GM12878 (cell line): ENCODE measurements at regions not wholly inside any gene's neighbourhood (a gene's known extent, or its start where the extent isn't known, plus 50 kb on each side); places are given as distances from the start of the nearest gene placed in this dataset.

Source experiments
- ATAC-seq: fragments of 200-7000 bp; cut with Tn5 transposase; 3 replicates; pipeline ENCODE4 v1.9.1; 2020; ENCODE audit warnings: mild to moderate bottlenecking, moderate library complexity
- BruUV-seq: library from RNA; stranded (reverse); fragments of 400-500 nt; replicated peaks from 2 replicates; lab custom pipeline; 2021; lab: Mats Ljungman, UMichigan
- CTCF ChIA-PET: fragments of 300-600 bp; sonication (Branson Sonifier 250); formaldehyde crosslinking; extraction: SDS; loops from one replicate; lab custom pipeline; 2021; ENCODE audit warnings: inconsistent platforms; lab: Yijun Ruan, JAX
- POLR2A ChIA-PET: fragments of 350-600 bp; formaldehyde crosslinking; extraction: SDS; loops from one replicate; lab custom pipeline; 2021; ENCODE audit warnings: inconsistent platforms; lab: Charles Lee
- RAD21 ChIA-PET: fragments of 300-600 bp; sonication (Branson Sonifier 250); formaldehyde crosslinking; loops from one replicate; lab custom pipeline; 2023; ENCODE audit warnings: antibody characterized with exemption; ENCODE audit not compliant: unreplicated experiment; lab: Charles Lee
- SMC1A ChIA-PET: fragments of 300-600 bp; sonication (Branson Sonifier 250); formaldehyde crosslinking; loops from one replicate; lab custom pipeline; 2023; ENCODE audit not compliant: unreplicated experiment, uncharacterized antibody; lab: Charles Lee
- DNase-seq: peaks from one replicate; pipeline ENCODE4 v3.0.0-alpha.2; 2011; ENCODE audit warnings: low read depth, low spot score
- FAIRE-seq: peaks from 3 replicates; lab custom pipeline; 2011; peaks lifted over from hg19 to GRCh38; lab: Jason Lieb, UNC
- H2AFZ ChIP-seq: 2 replicates; pipeline ENCODE4 v1.6.0; 2011; ENCODE audit warnings: low read depth, low read length, control low read depth; ENCODE audit not compliant: control insufficient read depth
- H3K27ac ChIP-seq: 2 replicates; pipeline ENCODE4 v1.5.1; 2011; ENCODE audit warnings: control low read depth; ENCODE audit not compliant: control insufficient read depth, insufficient read depth
- H3K27me3 ChIP-seq, 2 experiments: replicated peaks in 1 of 2; 2 replicates each; pipeline versions ENCODE4 v1.6.0 to v1.6.1; 2011; ENCODE audit warnings: low read length in 1 of 2; ENCODE audit not compliant: control insufficient read depth in 2 of 2, insufficient read depth in 2 of 2
- H3K36me3 ChIP-seq, 2 experiments: 2 replicates each; pipeline ENCODE4 v1.5.1; 2011; ENCODE audit warnings: low read length in 1 of 2; ENCODE audit not compliant: control insufficient read depth in 2 of 2, insufficient read depth in 2 of 2
- H3K4me1 ChIP-seq: 2 replicates; pipeline ENCODE4 v1.6.1; 2011; ENCODE audit warnings: mild to moderate bottlenecking, low read length, moderate library complexity, mixed read lengths; ENCODE audit not compliant: control insufficient read depth, insufficient read depth
- H3K4me2 ChIP-seq: 2 replicates; pipeline ENCODE4 v1.6.0; 2011; ENCODE audit warnings: control low read depth; ENCODE audit not compliant: control insufficient read depth, insufficient read depth
- H3K4me3 ChIP-seq: fragments of 200-600 bp; sonication (generic); 2 replicates; pipeline ENCODE4 v1.5.1; 2016
- H3K79me2 ChIP-seq: 2 replicates; pipeline ENCODE4 v1.6.0; 2011; ENCODE audit warnings: low read length; ENCODE audit not compliant: control insufficient read depth, insufficient read depth
- H3K9ac ChIP-seq: 2 replicates; pipeline ENCODE4 v1.8.0; 2011; ENCODE audit warnings: low read length, control low read depth, mixed read lengths; ENCODE audit not compliant: control insufficient read depth, insufficient read depth
- H3K9me3 ChIP-seq: replicated peaks from 3 replicates; pipeline ENCODE4 v1.5.1; 2011; ENCODE audit warnings: mild to moderate bottlenecking, low read length; ENCODE audit not compliant: control insufficient read depth, insufficient read depth
- H4K20me1 ChIP-seq: 2 replicates; pipeline ENCODE4 v1.6.0; 2011; ENCODE audit not compliant: control insufficient read depth, insufficient read depth
- CUX1 ChIP-seq: IDR thresholded peaks from 2 replicates; pipeline ENCODE4 v1.6.1; 2012; ENCODE audit warnings: improper control_type of control experiment, low read depth, low read length; ENCODE audit not compliant: insufficient replicate concordance
- LARP7 ChIP-seq: fragments of 450-650 bp; IDR thresholded peaks from 2 replicates; pipeline ENCODE4 v1.6.1; 2017; ENCODE audit warnings: mild to moderate bottlenecking
- MLLT1 ChIP-seq: fragments of 450-650 bp; IDR thresholded peaks from 2 replicates; pipeline ENCODE4 v1.6.1; 2016; ENCODE audit warnings: mild to moderate bottlenecking
- NBN ChIP-seq: fragments of 450-650 bp; IDR thresholded peaks from 2 replicates; pipeline ENCODE4 v1.6.1; 2016
- PML ChIP-seq: IDR thresholded peaks from 2 replicates; pipeline ENCODE4 v1.6.1; 2012; ENCODE audit warnings: low read length, inconsistent platforms
- TARDBP ChIP-seq: IDR thresholded peaks from 2 replicates; pipeline ENCODE4 v1.6.1; 2016; ENCODE audit warnings: borderline replicate concordance
- WGBS: methylation state at CpG from one replicate; pipeline ENCODE4 v1.1.6; 2016; ENCODE audit warnings: low lambda C conversion rate; ENCODE audit not compliant: insufficient replicate concordance, insufficient coverage; ENCODE audit errors: missing lambda C conversion rate; 5-methylcytosine and 5-hydroxymethylcytosine counted together
- in situ Hi-C: fragments of 300-500 bp; cut with MboI; formaldehyde crosslinking; loops from 9 replicates; pipeline ENCODE4 v1.14.3; 2018; ENCODE audit warnings: mixed read lengths
- intact Hi-C: fragments of 100-400 bp; cut with micrococcal nuclease; formaldehyde crosslinking; loops from one replicate; pipeline ENCODE4 v1.14.2; 2022; ENCODE audit not compliant: unreplicated experiment

GRCh38 chr6:26173836-26174145, 86.6 kb downstream of the HFE start:
- H3K27ac ChIP-seq = peak overlapping the region; percentile 69
- WGBS = 92% methylated on average over 4 of the region's 4 CpGs
- no peaks in the 10 kb centered on the region for H3K27me3 ChIP-seq
- H2AFZ ChIP-seq = no peak overlapping the region
- peak overlapping the region; percentile 38; the same call in 1 of the 2 replicates for H3K9ac ChIP-seq
- peaks cover 35% of the 10 kb centered on the region for H3K4me1 ChIP-seq
- peak overlapping the region; percentile 82 for H3K4me2 ChIP-seq
- FAIRE-seq (no peak), ATAC-seq (no peak), DNase-seq (no peak)
- in situ Hi-C loops (no loop called here), intact Hi-C loops (loop anchor here (5.0 to 10.0 kb wide), 4 partner anchors 99 to 421 kb away; partner anchors contain the start of gene ABT1)
- H3K4me3 ChIP-seq = peak overlapping the region; percentile 60; the same call in 1 of the 2 replicates
- ChIA-PET SMC1A (interaction anchor here (1.1 to 3.0 kb wide), 14 partner anchors 10 to 422 kb away, joined by 3 to 17 read pairs (median 4); a partner anchor contains a TSS), POLR2A (interaction anchor here (1.0 to 2.5 kb wide), 8 partner anchors 9 to 364 kb away, joined by 3 to 11 read pairs (median 4); partner anchors contain the start of gene HMGN4), RAD21 (interaction anchor here (0.6 to 2.9 kb wide), 13 partner anchors 10 to 398 kb away, joined by 3 to 17 read pairs (median 4); a partner anchor contains a TSS), CTCF (interaction anchor here (0.6 to 3.0 kb wide), 23 partner anchors 10 to 422 kb away, joined by 3 to 16 read pairs (median 5); a partner anchor contains a TSS)
- peaks cover 35% of the 10 kb centered on the region for H3K79me2 ChIP-seq
- no peaks in the 10 kb centered on the region for H3K9me3 ChIP-seq
- no peaks in the 10 kb centered on the region for H3K36me3 ChIP-seq
- no TSS peak for BruUV-seq
- TF ChIP-seq CUX1 (no peak), TARDBP (no peak), MLLT1 (0 out of 2 replicates have a peak, but pooled peaks have one; percentile 15), LARP7 (no peak), NBN (no peak), PML (no peak)
- no peaks in the 10 kb centered on the region for H4K20me1 ChIP-seq
